Spleen (tissue), 11 donors: ENCODE measurements at regions not wholly inside any gene's neighbourhood (a gene's known extent, or its start where the extent isn't known, plus 50 kb on each side); places are given as distances from the start of the nearest gene placed in this dataset.

Experiments used
- DNase-seq: peaks from one replicate; pipeline ENCODE4 v3.0.0-alpha.2; 2020
- H3K27ac ChIP-seq, 8 donors: fragments of 200-600 bp; sonication (generic) in 7 of 8; 1 replicate in 4 of 8; 2 replicates in 4 of 8; pipeline versions ENCODE4 v1.5.0 to v1.8.0; 2016 to 2021; ENCODE audit warnings: inconsistent platforms in 4 of 8, mild to moderate bottlenecking in 4 of 8, moderate library complexity in 1 of 8
- H3K27me3 ChIP-seq, 7 donors: fragments of 200-600 bp; sonication (generic) in 6 of 7; replicated peaks in 1 of 7; 1 replicate in 4 of 7; 2 replicates in 3 of 7; pipeline versions ENCODE4 v1.5.0 to v1.8.0; 2016 to 2021; ENCODE audit warnings: inconsistent platforms in 3 of 7, mild to moderate bottlenecking in 1 of 7
- H3K36me3 ChIP-seq, 6 donors: fragments of 200-600 bp; sonication (generic) in 5 of 6; 1 replicate in 4 of 6; 2 replicates in 2 of 6; pipeline versions ENCODE4 v1.5.0 to v1.8.0; 2016 to 2021; ENCODE audit warnings: inconsistent platforms in 2 of 6
- H3K4me1 ChIP-seq, 6 donors: fragments of 200-600 bp; sonication (generic) in 5 of 6; 1 replicate in 3 of 6; 2 replicates in 3 of 6; pipeline versions ENCODE4 v1.5.0 to v1.8.0; 2016 to 2021; ENCODE audit warnings: inconsistent platforms in 3 of 6
- H3K4me3 ChIP-seq, 8 donors: fragments of 200-600 bp; sonication (generic) in 7 of 8; 1 replicate in 4 of 8; 2 replicates in 4 of 8; pipeline versions ENCODE4 v1.5.0 to v1.8.0; 2016 to 2021; ENCODE audit warnings: inconsistent platforms in 4 of 8, mild to moderate bottlenecking in 4 of 8, moderate library complexity in 2 of 8
- H3K9me3 ChIP-seq, 8 donors: fragments of 200-600 bp; sonication (generic) in 7 of 8; 1 replicate in 4 of 8; 2 replicates in 4 of 8; pipeline versions ENCODE4 v1.5.0 to v1.8.0; 2016 to 2021; ENCODE audit warnings: inconsistent platforms in 4 of 8
- POLR2A ChIP-seq, 3 donors: fragments of 450-650 bp; IDR thresholded peaks; one replicate each; pipeline ENCODE4 v1.5.1; 2017; ENCODE audit warnings: antibody characterized with exemption in 3 of 3, mild to moderate bottlenecking in 1 of 3
- POLR2AphosphoS5 ChIP-seq, 3 donors: sonication (generic); formaldehyde crosslinking; IDR thresholded peaks; one replicate each; pipeline ENCODE4 v1.5.1; 2017; ENCODE audit warnings: antibody characterized with exemption in 3 of 3
- WGBS, 5 donors: extraction: QIAGEN DNeasy Blood & Tissue Kit in 3 of 5; methylation state at CpG; one replicate each; pipeline versions ENCODE4 v1.1.5 to v1.1.7; 2013 to 2018; 5-methylcytosine and 5-hydroxymethylcytosine counted together
- intact Hi-C: fragments of 100-400 bp; cut with DNase I; formaldehyde crosslinking; loops from one replicate; pipeline ENCODE4 v1.15.0; 2023; ENCODE audit warnings: low total_unique reads
- TF ChIP-seq, protein P1 (sequence below), 11 experiments: fragments of 200-600 bp in 7 of 11; fragments of 450-650 bp in 4 of 11; sonication (generic) in 4 of 11; IDR thresholded peaks in 8 of 11; conservative IDR thresholded peaks in 3 of 11; 1 replicate in 7 of 11; 2 replicates in 4 of 11; pipeline versions ENCODE4 v1.4.0 to v1.8.0; 2016 to 2021; ENCODE audit warnings: antibody characterized with exemption in 11 of 11, inconsistent platforms in 4 of 11, mild to moderate bottlenecking in 1 of 11
- donor health status: healthy with polysubstance abuse.
- donor health status: DM: no; HTN: no; CAD: no; lungs with moderate emphysema.
- donor health status: DM: no; HTN: no; CAD: no.
- donor health status: Bipolar disorder and iron deficiency.
- donor health status: healthy.
- donor health status: DM: no; HTN: no; CAD: no.
- donor health status: DM: yes; HTN: yes; CAD: no.

DNA sequence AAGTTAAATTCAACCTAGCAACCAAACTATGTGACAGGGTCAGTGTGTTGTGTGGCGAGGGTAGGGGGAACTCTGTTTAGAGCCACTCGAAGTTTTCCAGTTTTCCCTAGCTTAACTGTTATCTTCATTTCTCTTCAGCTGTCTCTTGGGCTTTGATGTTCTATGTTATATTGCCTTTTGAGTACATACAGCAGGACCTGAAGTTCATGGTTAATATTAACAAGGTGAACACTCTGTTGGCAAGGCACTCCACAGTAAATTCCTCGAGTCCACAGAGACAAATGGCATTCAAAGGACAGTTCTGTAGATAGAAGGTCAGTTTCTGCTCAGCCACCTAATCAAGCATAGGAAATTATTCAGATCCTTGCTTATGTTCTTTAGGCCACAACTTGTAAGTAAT, 147.9 kb upstream of the DPH6 start:
- no peaks in the 10 kb centered on the region for H3K9me3 ChIP-seq
- no peaks in the 10 kb centered on the region for H3K36me3 ChIP-seq
- intact Hi-C loops: loop anchor here (10.0 kb wide), 1 partner anchor 59 kb away; no protein-coding TSS in a partner anchor
- TF ChIP-seq POLR2A (IDR thresholded peaks at IDR 0.05): no peak
- TF ChIP-seq POLR2AphosphoS5 (IDR thresholded peaks at IDR 0.05): no peak
- TF ChIP-seq, protein P1, sequence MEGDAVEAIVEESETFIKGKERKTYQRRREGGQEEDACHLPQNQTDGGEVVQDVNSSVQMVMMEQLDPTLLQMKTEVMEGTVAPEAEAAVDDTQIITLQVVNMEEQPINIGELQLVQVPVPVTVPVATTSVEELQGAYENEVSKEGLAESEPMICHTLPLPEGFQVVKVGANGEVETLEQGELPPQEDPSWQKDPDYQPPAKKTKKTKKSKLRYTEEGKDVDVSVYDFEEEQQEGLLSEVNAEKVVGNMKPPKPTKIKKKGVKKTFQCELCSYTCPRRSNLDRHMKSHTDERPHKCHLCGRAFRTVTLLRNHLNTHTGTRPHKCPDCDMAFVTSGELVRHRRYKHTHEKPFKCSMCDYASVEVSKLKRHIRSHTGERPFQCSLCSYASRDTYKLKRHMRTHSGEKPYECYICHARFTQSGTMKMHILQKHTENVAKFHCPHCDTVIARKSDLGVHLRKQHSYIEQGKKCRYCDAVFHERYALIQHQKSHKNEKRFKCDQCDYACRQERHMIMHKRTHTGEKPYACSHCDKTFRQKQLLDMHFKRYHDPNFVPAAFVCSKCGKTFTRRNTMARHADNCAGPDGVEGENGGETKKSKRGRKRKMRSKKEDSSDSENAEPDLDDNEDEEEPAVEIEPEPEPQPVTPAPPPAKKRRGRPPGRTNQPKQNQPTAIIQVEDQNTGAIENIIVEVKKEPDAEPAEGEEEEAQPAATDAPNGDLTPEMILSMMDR (IDR thresholded peaks at IDR 0.05 in 8 of 11, conservative IDR thresholded peaks at IDR 0.05 in 3 of 11): no peak
- H3K4me3 ChIP-seq: no peak overlapping the region
- peak overlapping the region in 1 of 8 donors; percentile 78 for H3K27ac ChIP-seq
- WGBS, 5 donors: 70 to 79% (median 75%) methylated on average over 3 of the region's 3 CpGs
- no peak for DNase-seq
- no peaks in the 10 kb centered on the region for H3K27me3 ChIP-seq
- peaks cover 0 to 22% (median 4%) of the 10 kb centered on the region in 6 donors for H3K4me1 ChIP-seq

DNA sequence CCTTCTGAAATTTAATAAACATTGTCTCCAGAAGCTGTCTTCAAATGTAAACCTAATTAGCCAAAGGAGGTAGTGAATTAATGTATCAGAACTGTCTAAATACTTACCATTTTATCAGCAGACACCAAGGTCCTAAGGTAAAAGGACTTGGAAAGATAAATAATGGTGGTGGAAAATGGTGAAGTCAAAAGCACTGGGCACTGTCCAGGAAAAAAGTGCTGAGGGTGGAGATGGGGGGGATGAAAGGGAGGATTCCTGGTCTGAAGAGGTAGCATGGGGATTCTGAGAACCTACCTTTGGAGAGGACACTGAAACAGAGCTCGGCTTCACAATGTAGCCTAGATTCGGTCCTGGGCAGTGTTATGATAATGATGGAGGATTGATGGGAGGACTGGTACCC, 149.0 kb upstream of the DPH6 start:
- TF ChIP-seq POLR2AphosphoS5 (IDR thresholded peaks at IDR 0.05) (no peak), POLR2A (IDR thresholded peaks at IDR 0.05) (no peak)
- TF ChIP-seq, protein P1 (IDR thresholded peaks at IDR 0.05 in 8 of 11, conservative IDR thresholded peaks at IDR 0.05 in 3 of 11): no peak
- DNase-seq: no peak
- H3K9me3 ChIP-seq: no peaks in the 10 kb centered on the region
- H3K4me3 ChIP-seq: no peak overlapping the region
- intact Hi-C loops: loop anchor here (10.0 kb wide), 1 partner anchor 60 kb away; no protein-coding TSS in a partner anchor
- peaks cover 0 to 22% (median 4%) of the 10 kb centered on the region in 6 donors for H3K4me1 ChIP-seq
- WGBS, 5 donors: 89 to 98% (median 93%) methylated on average over 2 of the region's 2 CpGs
- no peaks in the 10 kb centered on the region for H3K27me3 ChIP-seq
- H3K36me3 ChIP-seq: no peaks in the 10 kb centered on the region
- peak overlapping the region in 4 of 8 donors; percentile 69 to 78 (median 77) for H3K27ac ChIP-seq

DNA sequence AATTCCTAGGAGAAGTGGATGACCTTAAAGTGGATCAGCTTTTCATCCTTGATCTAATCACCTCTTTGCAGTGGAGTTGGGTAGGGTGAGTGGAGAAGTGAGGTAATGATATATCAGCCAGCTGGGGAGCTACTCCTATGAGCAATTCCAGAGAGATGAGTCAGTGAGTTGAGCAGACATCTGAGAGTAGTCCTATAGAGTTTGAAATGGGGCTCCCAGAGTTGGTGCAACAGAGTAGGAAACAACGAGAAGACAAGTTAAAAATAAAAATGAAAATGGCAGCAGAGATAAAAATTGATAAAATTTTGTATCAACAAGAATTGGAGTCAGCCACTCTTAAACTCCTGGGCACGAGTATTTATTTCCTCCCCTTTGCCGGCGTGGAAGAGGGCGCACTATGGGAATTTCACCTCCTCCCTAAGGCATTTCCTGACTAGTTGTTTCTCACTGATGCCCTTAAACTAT, 150.8 kb upstream of the DPH6 start:
- Histone ChIP-seq H3K36me3 (no peaks in the 10 kb centered on the region), H3K4me3 (no peak overlapping the region), H3K9me3 (no peaks in the 10 kb centered on the region), H3K27ac (peak overlapping the region; percentile 24 to 78 (median 74)), H3K27me3 (no peaks in the 10 kb centered on the region), H3K4me1 (peaks cover 0 to 13% (median 0%) of the 10 kb centered on the region in 6 donors)
- TF ChIP-seq POLR2A (IDR thresholded peaks at IDR 0.05): no peak
- no peak for DNase-seq
- intact Hi-C loops: loop anchor here (10.0 kb wide), 1 partner anchor 62 kb away; no protein-coding TSS in a partner anchor
- 59 to 69% (median 62%) methylated on average over 5 of the region's 5 CpGs for WGBS, 5 donors

DNA sequence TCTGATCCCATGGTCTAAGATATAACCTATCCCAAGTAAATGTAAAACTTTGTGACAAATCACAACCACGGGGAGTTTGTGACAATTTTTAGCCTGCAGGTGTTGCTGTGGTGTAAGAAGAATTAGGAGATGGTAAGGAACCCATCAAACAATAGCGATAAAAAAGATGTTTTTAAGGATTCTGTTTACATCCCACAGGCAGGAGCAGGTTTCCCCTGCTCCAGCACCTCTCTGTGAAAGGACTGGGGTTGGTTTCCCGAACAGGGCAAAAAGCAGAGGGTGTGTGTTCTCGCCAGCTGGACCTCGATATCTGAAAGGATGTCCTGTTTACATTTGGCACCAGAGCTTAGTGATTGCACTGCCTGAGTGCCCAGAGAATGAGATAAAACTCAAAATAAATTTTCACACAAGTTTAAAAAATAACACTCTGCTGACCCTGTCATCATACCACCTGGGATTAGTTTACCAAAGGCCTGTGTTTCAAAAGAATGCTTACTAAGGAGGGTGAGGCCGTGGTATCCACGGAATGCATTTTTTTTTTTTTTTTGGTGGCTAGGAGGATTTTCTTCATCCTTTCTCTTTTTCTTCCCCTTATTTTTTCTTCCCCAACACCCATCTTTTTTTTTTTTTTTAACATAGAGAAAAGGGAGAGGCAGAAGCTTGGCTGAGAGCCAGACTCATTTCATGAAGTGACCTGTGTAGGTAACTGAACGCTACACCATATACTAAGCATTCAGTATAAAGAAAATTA, 151.8 kb upstream of the DPH6 start:
- H3K36me3 ChIP-seq: no peaks in the 10 kb centered on the region
- H3K4me3 ChIP-seq: no peak overlapping the region
- DNase-seq: no peak
- H3K4me1 ChIP-seq: peaks cover 0 to 9% (median 0%) of the 10 kb centered on the region in 6 donors
- H3K27me3 ChIP-seq: no peaks in the 10 kb centered on the region
- TF ChIP-seq, protein P1 (IDR thresholded peaks at IDR 0.05 in 8 of 11, conservative IDR thresholded peaks at IDR 0.05 in 3 of 11): no peak
- TF ChIP-seq POLR2AphosphoS5 (IDR thresholded peaks at IDR 0.05) (peak in 1 of 3 donors; percentile 76), POLR2A (IDR thresholded peaks at IDR 0.05) (no peak)
- peak overlapping the region; percentile 24 to 78 (median 74) for H3K27ac ChIP-seq
- no peaks in the 10 kb centered on the region for H3K9me3 ChIP-seq
- WGBS, 5 donors: 49 to 65% (median 60%) methylated on average over 8 of the region's 8 CpGs
- intact Hi-C loops: loop anchor here (10.0 kb wide), 1 partner anchor 63 kb away; no protein-coding TSS in a partner anchor
